SJCRH30 (cell line): ENCODE measurements at regions not wholly inside any gene's neighbourhood (a gene's known extent, or its start where the extent isn't known, plus 50 kb on each side); places are given as distances from the start of the nearest gene placed in this dataset.

Source experiments
- DNase-seq, 2 experiments: peaks; one replicate each; pipeline ENCODE4 v3.0.0-alpha.2; 2015 to 2020
- H3K27ac ChIP-seq: fragments of 250-450 bp; sonication (Bioruptor Pico); 2 replicates; pipeline ENCODE4 v1.5.1; 2020; ENCODE audit warnings: mild to moderate bottlenecking, moderate library complexity
- H3K27me3 ChIP-seq: fragments of 250-450 bp; sonication (Bioruptor Pico); 2 replicates; pipeline ENCODE4 v1.5.1; 2020; ENCODE audit warnings: mild to moderate bottlenecking, moderate library complexity
- H3K36me3 ChIP-seq: fragments of 250-450 bp; sonication (Bioruptor Pico); 2 replicates; pipeline ENCODE4 v1.5.1; 2020; ENCODE audit warnings: mild to moderate bottlenecking, moderate library complexity
- H3K4me1 ChIP-seq: fragments of 250-450 bp; sonication (Bioruptor Pico); 2 replicates; pipeline ENCODE4 v1.5.1; 2020; ENCODE audit warnings: mild to moderate bottlenecking, moderate library complexity
- H3K4me3 ChIP-seq: fragments of 250-450 bp; sonication (Bioruptor Pico); 2 replicates; pipeline ENCODE4 v1.5.1; 2020; ENCODE audit warnings: mild to moderate bottlenecking, moderate library complexity
- H3K9me3 ChIP-seq: fragments of 250-450 bp; sonication (Bioruptor Pico); replicated peaks from 2 replicates; pipeline ENCODE4 v1.5.1; 2020; ENCODE audit warnings: mild to moderate bottlenecking, moderate library complexity

- no peak for DNase-seq
- Histone ChIP-seq H3K4me3 (no peak overlapping the region), H3K27ac (no peak overlapping the region), H3K9me3 (no peaks in the 10 kb centered on the region), H3K27me3 (no peaks in the 10 kb centered on the region), H3K36me3 (no peaks in the 10 kb centered on the region), H3K4me1 (no peaks in the 10 kb centered on the region)
These were observed 50.6 kb upstream of the ZMYND8 start for GRCh38 chr20:47406849-47407682.

- no peak overlapping the region for H3K4me3 ChIP-seq
- H3K4me1 ChIP-seq = peaks cover 2% of the 10 kb centered on the region
- H3K27me3 ChIP-seq = no peaks in the 10 kb centered on the region
- H3K9me3 ChIP-seq = no peaks in the 10 kb centered on the region
- H3K36me3 ChIP-seq = no peaks in the 10 kb centered on the region
- H3K27ac ChIP-seq = no peak overlapping the region
- no peak for DNase-seq
These were observed 54.7 kb upstream of the ZMYND8 start for GRCh38 chr20:47411161-47411560.

- H3K27ac ChIP-seq = no peak overlapping the region
- DNase-seq = no peak
These were observed 55.6 kb upstream of the ZMYND8 start for GRCh38 chr20:47412083-47412482.

GRCh38 chr20:47413189-47413588 lies 56.7 kb upstream of the ZMYND8 start:
- H3K4me1 ChIP-seq = peaks cover 14% of the 10 kb centered on the region
- H3K27ac ChIP-seq = no peak overlapping the region
- H3K36me3 ChIP-seq = no peaks in the 10 kb centered on the region
- H3K9me3 ChIP-seq = no peaks in the 10 kb centered on the region
- no peak overlapping the region for H3K4me3 ChIP-seq
- DNase-seq = no peak
- no peaks in the 10 kb centered on the region for H3K27me3 ChIP-seq

More at GRCh38 chr20:47412083-47412482, 55.6 kb upstream of the ZMYND8 start:
- no peaks in the 10 kb centered on the region for H3K36me3 ChIP-seq
- no peaks in the 10 kb centered on the region for H3K9me3 ChIP-seq
- H3K4me1 ChIP-seq = peaks cover 9% of the 10 kb centered on the region
- no peaks in the 10 kb centered on the region for H3K27me3 ChIP-seq
- H3K4me3 ChIP-seq = no peak overlapping the region

GRCh38 chr20:47417245-47418068 lies 61.0 kb upstream of the ZMYND8 start:
- no peak overlapping the region for H3K27ac ChIP-seq
- no peak for DNase-seq
- H3K4me3 ChIP-seq = no peak overlapping the region
- no peaks in the 10 kb centered on the region for H3K9me3 ChIP-seq
- H3K27me3 ChIP-seq = 0 out of 2 replicates have a peak, but pooled peaks cover 3% of the 10 kb centered on the region
- peaks cover 17% of the 10 kb centered on the region for H3K4me1 ChIP-seq
- no peaks in the 10 kb centered on the region for H3K36me3 ChIP-seq

- no peaks in the 10 kb centered on the region for H3K36me3 ChIP-seq
- H3K9me3 ChIP-seq = no peaks in the 10 kb centered on the region
- H3K27me3 ChIP-seq = 0 out of 2 replicates have a peak, but pooled peaks cover 3% of the 10 kb centered on the region
- DNase-seq = no peak
- H3K4me3 ChIP-seq = no peak overlapping the region
- peaks cover 17% of the 10 kb centered on the region for H3K4me1 ChIP-seq
- H3K27ac ChIP-seq = no peak overlapping the region
These were observed 61.7 kb upstream of the ZMYND8 start for GRCh38 chr20:47418069-47418757.

- H3K36me3 ChIP-seq = no peaks in the 10 kb centered on the region
- peaks cover 17% of the 10 kb centered on the region for H3K4me1 ChIP-seq
- H3K4me3 ChIP-seq = no peak overlapping the region
- H3K27ac ChIP-seq = no peak overlapping the region
- 0 out of 2 replicates have a peak, but pooled peaks cover 3% of the 10 kb centered on the region for H3K27me3 ChIP-seq
- no peak for DNase-seq
- no peaks in the 10 kb centered on the region for H3K9me3 ChIP-seq
These were observed 63.5 kb upstream of the ZMYND8 start for GRCh38 chr20:47419953-47420514.

GRCh38 chr20:47421076-47421475 lies 64.6 kb upstream of the ZMYND8 start:
- H3K9me3 ChIP-seq = no peaks in the 10 kb centered on the region
- H3K4me3 ChIP-seq = no peak overlapping the region
- no peak overlapping the region for H3K27ac ChIP-seq
- no peaks in the 10 kb centered on the region for H3K36me3 ChIP-seq
- DNase-seq = no peak
- 0 out of 2 replicates have a peak, but pooled peaks cover 3% of the 10 kb centered on the region for H3K27me3 ChIP-seq
- H3K4me1 ChIP-seq = peaks cover 16% of the 10 kb centered on the region

- Histone ChIP-seq H3K4me3 (no peak overlapping the region), H3K27me3 (0 out of 2 replicates have a peak, but pooled peaks cover 3% of the 10 kb centered on the region), H3K27ac (no peak overlapping the region), H3K9me3 (peaks cover 7% of the 10 kb centered on the region), H3K4me1 (no peaks in the 10 kb centered on the region), H3K36me3 (no peaks in the 10 kb centered on the region)
- no peak for DNase-seq
These were observed 67.1 kb upstream of the ZMYND8 start for GRCh38 chr20:47423586-47423985.

- no peaks in the 10 kb centered on the region for H3K27me3 ChIP-seq
- H3K27ac ChIP-seq = no peak overlapping the region
- H3K4me3 ChIP-seq = no peak overlapping the region
- peaks cover 7% of the 10 kb centered on the region for H3K9me3 ChIP-seq
- DNase-seq = no peak
- H3K4me1 ChIP-seq = no peaks in the 10 kb centered on the region
- no peaks in the 10 kb centered on the region for H3K36me3 ChIP-seq
These were observed 70.6 kb upstream of the ZMYND8 start for GRCh38 chr20:47427067-47427466.

- Histone ChIP-seq H3K27ac (no peak overlapping the region), H3K9me3 (peaks cover 7% of the 10 kb centered on the region), H3K27me3 (no peaks in the 10 kb centered on the region), H3K4me1 (no peaks in the 10 kb centered on the region), H3K4me3 (no peak overlapping the region), H3K36me3 (no peaks in the 10 kb centered on the region)
- DNase-seq = no peak
These were observed 71.2 kb upstream of the ZMYND8 start for GRCh38 chr20:47427746-47428145.

GRCh38 chr20:47428164-47428563 lies 71.7 kb upstream of the ZMYND8 start:
- no peaks in the 10 kb centered on the region for H3K4me1 ChIP-seq
- no peak overlapping the region for H3K27ac ChIP-seq
- no peak overlapping the region for H3K4me3 ChIP-seq
- DNase-seq = no peak
- no peaks in the 10 kb centered on the region for H3K27me3 ChIP-seq
- H3K9me3 ChIP-seq = peaks cover 7% of the 10 kb centered on the region
- no peaks in the 10 kb centered on the region for H3K36me3 ChIP-seq

GRCh38 chr20:47428851-47429336 lies 72.4 kb upstream of the ZMYND8 start:
- Histone ChIP-seq H3K4me1 (no peaks in the 10 kb centered on the region), H3K36me3 (no peaks in the 10 kb centered on the region), H3K9me3 (peaks cover 7% of the 10 kb centered on the region), H3K27ac (no peak overlapping the region), H3K4me3 (no peak overlapping the region), H3K27me3 (no peaks in the 10 kb centered on the region)
- no peak for DNase-seq

- Histone ChIP-seq H3K9me3 (peaks cover 7% of the 10 kb centered on the region), H3K36me3 (no peaks in the 10 kb centered on the region)
These were observed 72.3 kb upstream of the NCOA3 start for GRCh38 chr20:47429409-47429808.

More at GRCh38 chr20:47429409-47429808, 72.3 kb upstream of the NCOA3 start:
- Histone ChIP-seq H3K27ac (no peak overlapping the region), H3K27me3 (no peaks in the 10 kb centered on the region), H3K4me1 (no peaks in the 10 kb centered on the region), H3K4me3 (no peak overlapping the region)
- DNase-seq = no peak
